ENCODE measurements at regions not wholly inside any gene's neighbourhood (a gene's known extent, or its start where the extent isn't known, plus 50 kb on each side); places are given as distances from the start of the nearest gene placed in this dataset.

- no peak overlapping the region for H3K4me3 ChIP-seq (ENCODE audit: low read depth, low read length)
- TF ChIP-seq CTCF (conservative IDR thresholded peaks at IDR 0.05; ENCODE audit: low read depth, low read length): no peak
- DNase-seq (ENCODE audit: low read depth): no peak
Observed at GRCh38 chrX:9414416-9414815, 50.4 kb upstream of the TBL1X start.

Measured in choroid plexus epithelial cell (primary cell).